Vagina (tissue), 2 donors: ENCODE measurements at regions not wholly inside any gene's neighbourhood (a gene's known extent, or its start where the extent isn't known, plus 50 kb on each side); places are given as distances from the start of the nearest gene placed in this dataset.

Experiments
- CTCF ChIP-seq, 3 experiments: fragments of 450-650 bp in 2 of 3; fragments of 200-600 bp in 1 of 3; sonication (generic) in 1 of 3; IDR thresholded peaks; one replicate each; pipeline ENCODE4 v1.5.1; 2017 to 2019; ENCODE audit warnings: antibody characterized with exemption in 3 of 3, mild to moderate bottlenecking in 2 of 3, moderate library complexity in 2 of 3
- POLR2A ChIP-seq, 2 donors: fragments of 450-650 bp; IDR thresholded peaks; one replicate each; pipeline ENCODE4 v1.6.1; 2017; ENCODE audit warnings: antibody characterized with exemption in 2 of 2, mild to moderate bottlenecking in 2 of 2, moderate library complexity in 2 of 2
- POLR2AphosphoS5 ChIP-seq, 2 donors: sonication (generic); formaldehyde crosslinking; IDR thresholded peaks; one replicate each; pipeline ENCODE4 v1.9.0; 2017; ENCODE audit warnings: antibody characterized with exemption in 2 of 2, mild to moderate bottlenecking in 2 of 2, low read depth in 1 of 2; ENCODE audit not compliant: insufficient read depth in 1 of 2

- TF ChIP-seq CTCF (IDR thresholded peaks at IDR 0.05) (no peak), POLR2AphosphoS5 (IDR thresholded peaks at IDR 0.05; ENCODE audit: insufficient read depth in 1 of 2, low read depth in 1 of 2) (no peak), POLR2A (IDR thresholded peaks at IDR 0.05) (no peak)
Measured at GRCh38 chr4:19429684-19430083, 822.0 kb upstream of the SLIT2 start.
